ENCODE measurements at regions not wholly inside any gene's neighbourhood (a gene's known extent, or its start where the extent isn't known, plus 50 kb on each side); places are given as distances from the start of the nearest gene placed in this dataset.

DNA sequence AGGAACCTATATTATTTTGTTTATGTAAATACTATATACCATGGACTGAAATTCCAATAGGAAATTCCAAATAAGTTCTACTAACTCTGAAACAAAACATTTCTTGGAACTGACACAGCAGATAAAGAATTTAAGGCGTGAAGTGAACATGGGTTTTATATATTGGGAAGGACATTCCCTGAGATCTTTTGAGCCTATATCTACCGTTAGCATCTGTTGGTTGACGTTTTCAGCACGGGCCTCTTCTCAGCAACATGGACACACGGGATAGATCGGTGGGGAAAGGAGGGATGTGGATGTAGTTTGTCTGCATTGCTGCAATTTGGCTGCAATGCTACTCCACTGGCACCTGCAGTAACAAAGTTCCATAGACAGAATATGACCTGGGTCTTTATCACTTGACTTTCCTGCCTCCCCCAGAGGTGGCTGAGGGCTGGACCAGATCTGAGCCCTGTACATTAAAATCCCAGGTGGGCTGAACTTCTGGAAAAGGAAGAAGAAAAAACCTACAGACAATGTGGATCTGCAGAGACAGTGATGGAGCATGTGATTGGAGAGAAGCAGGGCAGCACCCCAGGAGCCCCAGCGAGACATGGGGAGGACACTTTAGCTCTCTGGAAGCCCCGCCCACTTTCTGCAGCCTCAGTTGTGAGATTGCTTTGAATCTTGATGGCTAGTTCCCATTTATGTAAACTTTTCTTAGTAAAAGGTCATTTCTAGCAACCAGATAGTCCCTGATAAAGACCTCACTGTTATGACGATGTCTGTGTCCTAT lies 91.2 kb upstream of the CPEB4 start:
- Histone ChIP-seq H4K20me1 (ENCODE audit: insufficient read depth, poor library complexity, severe bottlenecking) (no peaks in the 10 kb centered on the region), H3K9me3 (ENCODE audit: low read depth) (no peaks in the 10 kb centered on the region), H3K79me2 (no peaks in the 10 kb centered on the region), H3K36me3 (replicated peaks; ENCODE audit: insufficient read depth, low read depth) (no peaks in the 10 kb centered on the region), H3K27me3 (no peaks in the 10 kb centered on the region), H3K4me2 (no peak overlapping the region), H3K4me3 (no peak overlapping the region), H3K4me1 (ENCODE audit: insufficient read depth) (no peaks in the 10 kb centered on the region), H3K27ac (no peak overlapping the region), H3K9me2 (replicated peaks; ENCODE audit: insufficient read depth) (no peaks in the 10 kb centered on the region), H2AFZ (no peak overlapping the region)
- 77% methylated on average over 9 of the region's 9 CpGs for WGBS (ENCODE audit: low lambda C conversion rate, missing lambda C conversion rate)
- TF ChIP-seq EZH2 (IDR thresholded peaks at IDR 0.05; ENCODE audit: borderline replicate concordance) = no peak
- TF ChIP-seq, protein P1, sequence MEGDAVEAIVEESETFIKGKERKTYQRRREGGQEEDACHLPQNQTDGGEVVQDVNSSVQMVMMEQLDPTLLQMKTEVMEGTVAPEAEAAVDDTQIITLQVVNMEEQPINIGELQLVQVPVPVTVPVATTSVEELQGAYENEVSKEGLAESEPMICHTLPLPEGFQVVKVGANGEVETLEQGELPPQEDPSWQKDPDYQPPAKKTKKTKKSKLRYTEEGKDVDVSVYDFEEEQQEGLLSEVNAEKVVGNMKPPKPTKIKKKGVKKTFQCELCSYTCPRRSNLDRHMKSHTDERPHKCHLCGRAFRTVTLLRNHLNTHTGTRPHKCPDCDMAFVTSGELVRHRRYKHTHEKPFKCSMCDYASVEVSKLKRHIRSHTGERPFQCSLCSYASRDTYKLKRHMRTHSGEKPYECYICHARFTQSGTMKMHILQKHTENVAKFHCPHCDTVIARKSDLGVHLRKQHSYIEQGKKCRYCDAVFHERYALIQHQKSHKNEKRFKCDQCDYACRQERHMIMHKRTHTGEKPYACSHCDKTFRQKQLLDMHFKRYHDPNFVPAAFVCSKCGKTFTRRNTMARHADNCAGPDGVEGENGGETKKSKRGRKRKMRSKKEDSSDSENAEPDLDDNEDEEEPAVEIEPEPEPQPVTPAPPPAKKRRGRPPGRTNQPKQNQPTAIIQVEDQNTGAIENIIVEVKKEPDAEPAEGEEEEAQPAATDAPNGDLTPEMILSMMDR (IDR thresholded peaks at IDR 0.05; ENCODE audit: poor library complexity) = no peak
- no peak for TF ChIP-seq EZH2phosphoT487 (IDR thresholded peaks at IDR 0.05; ENCODE audit: low read depth, severe bottlenecking, unreplicated experiment)
- DNase-seq (ENCODE audit: low spot score) = no peak

DNA sequence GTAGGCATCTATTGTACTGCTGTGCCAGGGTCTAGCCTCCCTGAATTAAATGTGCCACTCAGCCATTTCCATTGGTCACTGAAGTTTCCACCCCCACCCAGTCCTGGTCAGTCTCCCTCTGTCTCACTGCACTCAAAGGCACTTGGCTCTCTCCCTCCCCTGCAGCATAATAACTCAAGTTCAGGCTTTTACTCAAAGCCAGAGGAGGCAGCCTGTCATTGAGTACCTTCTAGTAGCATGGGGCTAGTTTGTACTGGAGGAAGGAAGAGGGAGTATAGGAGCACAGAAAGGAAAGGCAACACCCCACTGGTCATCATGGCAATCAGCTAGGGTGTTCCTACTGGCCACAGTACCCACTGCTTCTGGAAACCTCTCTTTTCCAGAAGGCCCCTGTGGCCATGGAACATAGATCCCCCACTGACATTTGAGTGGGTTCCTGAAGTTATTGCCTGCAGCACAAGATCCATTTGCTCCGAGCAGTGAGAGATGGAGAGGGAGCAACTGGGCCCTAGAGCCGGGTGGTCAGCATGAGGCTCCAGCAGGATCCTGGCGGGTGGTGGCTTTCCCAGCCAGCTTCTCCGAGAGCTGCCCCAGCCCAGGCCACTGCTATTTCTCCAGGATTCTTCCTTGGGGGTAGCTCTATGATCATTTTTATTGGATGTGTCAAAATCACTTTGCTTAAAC lies 89.9 kb upstream of the CPEB4 start:
- 86% methylated on average over 4 of the region's 4 CpGs for WGBS (ENCODE audit: low lambda C conversion rate, missing lambda C conversion rate)
- peaks cover 3% of the 10 kb centered on the region for H3K4me1 ChIP-seq (ENCODE audit: insufficient read depth)
- TF ChIP-seq, protein P1 (IDR thresholded peaks at IDR 0.05; ENCODE audit: poor library complexity) = no peak
- TF ChIP-seq EZH2phosphoT487 (IDR thresholded peaks at IDR 0.05; ENCODE audit: low read depth, severe bottlenecking, unreplicated experiment) (no peak), EZH2 (IDR thresholded peaks at IDR 0.05; ENCODE audit: borderline replicate concordance) (no peak)
- H3K9me2 ChIP-seq (replicated peaks; ENCODE audit: insufficient read depth) = no peaks in the 10 kb centered on the region
- no peak overlapping the region for H3K27ac ChIP-seq
- no peaks in the 10 kb centered on the region for H3K9me3 ChIP-seq (ENCODE audit: low read depth)
- no peaks in the 10 kb centered on the region for H3K27me3 ChIP-seq
- no peak overlapping the region for H2AFZ ChIP-seq
- H3K36me3 ChIP-seq (replicated peaks; ENCODE audit: insufficient read depth, low read depth) = no peaks in the 10 kb centered on the region
- no peak overlapping the region for H3K4me3 ChIP-seq
- no peaks in the 10 kb centered on the region for H4K20me1 ChIP-seq (ENCODE audit: insufficient read depth, poor library complexity, severe bottlenecking)
- no peak for DNase-seq (ENCODE audit: low spot score)
- no peak overlapping the region for H3K4me2 ChIP-seq
- no peaks in the 10 kb centered on the region for H3K79me2 ChIP-seq

DNA sequence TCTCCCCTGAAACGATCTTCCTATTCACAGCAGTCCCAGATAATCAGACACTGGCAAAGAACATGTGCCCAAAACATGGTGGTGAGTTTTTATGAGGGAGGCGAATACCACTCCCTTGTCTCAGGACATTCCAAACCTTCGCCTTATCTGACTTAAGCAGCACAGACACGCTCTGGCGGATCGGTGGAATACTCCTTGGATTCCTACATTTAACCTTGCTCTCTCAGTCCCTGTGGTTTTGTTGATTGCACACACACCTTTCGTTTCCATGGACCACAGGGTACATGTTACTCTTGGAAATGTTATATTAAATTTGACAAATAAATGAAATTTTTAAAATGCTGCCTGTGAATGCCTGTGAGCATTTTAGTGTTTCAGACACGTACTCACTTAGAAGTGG lies 87.8 kb upstream of the CPEB4 start:
- H3K4me1 ChIP-seq (ENCODE audit: insufficient read depth) = peaks cover 3% of the 10 kb centered on the region
- no peak overlapping the region for H3K4me2 ChIP-seq
- H3K27me3 ChIP-seq = no peaks in the 10 kb centered on the region
- H3K9me3 ChIP-seq (ENCODE audit: low read depth) = no peaks in the 10 kb centered on the region
- no peaks in the 10 kb centered on the region for H4K20me1 ChIP-seq (ENCODE audit: insufficient read depth, poor library complexity, severe bottlenecking)
- no peak overlapping the region for H2AFZ ChIP-seq
- H3K36me3 ChIP-seq (replicated peaks; ENCODE audit: insufficient read depth, low read depth) = no peaks in the 10 kb centered on the region
- no peak overlapping the region for H3K4me3 ChIP-seq
- H3K9me2 ChIP-seq (replicated peaks; ENCODE audit: insufficient read depth) = no peaks in the 10 kb centered on the region
- WGBS (ENCODE audit: low lambda C conversion rate, missing lambda C conversion rate) = 57% methylated on average over 8 of the region's 8 CpGs
- no peaks in the 10 kb centered on the region for H3K79me2 ChIP-seq
- no peak for TF ChIP-seq EZH2 (IDR thresholded peaks at IDR 0.05; ENCODE audit: borderline replicate concordance)
- TF ChIP-seq, protein P1 (IDR thresholded peaks at IDR 0.05; ENCODE audit: poor library complexity) = no peak
- no peak for TF ChIP-seq EZH2phosphoT487 (IDR thresholded peaks at IDR 0.05; ENCODE audit: low read depth, severe bottlenecking, unreplicated experiment)
- peak overlapping the region; percentile 12 for H3K27ac ChIP-seq
- no peak for DNase-seq (ENCODE audit: low spot score)

All from hepatocyte (in vitro differentiated cells).